ENCODE measurements at regions not wholly inside any gene's neighbourhood (a gene's known extent, or its start where the extent isn't known, plus 50 kb on each side); places are given as distances from the start of the nearest gene placed in this dataset.

GRCh38 chr3:177733233-177733632 lies 536.0 kb upstream of the TBL1XR1 start (continued):
- TF ChIP-seq HMGA2 (CRISPR knock-in tag; IDR thresholded peaks at IDR 0.05) (no peak), TEAD1 (CRISPR knock-in tag; IDR thresholded peaks at IDR 0.05) (no peak), MAX (CRISPR knock-in tag; IDR thresholded peaks at IDR 0.05) (no peak), ZNF671 (CRISPR knock-in tag; IDR thresholded peaks at IDR 0.05) (no peak), ZNF121 (CRISPR knock-in tag; IDR thresholded peaks at IDR 0.05) (no peak), PRDM15 (CRISPR knock-in tag; IDR thresholded peaks at IDR 0.05) (no peak), ATF1 (CRISPR knock-in tag; IDR thresholded peaks at IDR 0.05) (no peak), MYBL2 (CRISPR knock-in tag; IDR thresholded peaks at IDR 0.05) (no peak), ZNF317 (CRISPR knock-in tag; IDR thresholded peaks at IDR 0.05; ENCODE audit: borderline replicate concordance, low read depth) (no peak), ATF2 (CRISPR knock-in tag; IDR thresholded peaks at IDR 0.05; ENCODE audit: borderline replicate concordance, low read depth) (no peak), TEAD4 (CRISPR knock-in tag; IDR thresholded peaks at IDR 0.05) (no peak), IRF1 (CRISPR knock-in tag; IDR thresholded peaks at IDR 0.05) (no peak), ATF6 (CRISPR knock-in tag; IDR thresholded peaks at IDR 0.05) (no peak)

- Mint-ChIP-seq H3K27me3 (ENCODE audit: low read depth) (no peaks in the 10 kb centered on the region), H3K36me3 (no peaks in the 10 kb centered on the region), H3K4me1 (peaks cover 23% of the 10 kb centered on the region), H3K4me3 (no peak overlapping the region), H3K27ac (no peak overlapping the region), H3K9me3 (0 out of 2 replicates have a peak, but pooled peaks cover under 1% of the 10 kb centered on the region)
- no peak for DNase-seq (ENCODE audit: low spot score)
- no peak for ATAC-seq
- no peak for TF ChIP-seq TEAD1 (CRISPR knock-in tag; IDR thresholded peaks at IDR 0.05)
- no peak for TF ChIP-seq ZNF232 (CRISPR knock-in tag; IDR thresholded peaks at IDR 0.05)
- no peak for TF ChIP-seq JAZF1 (CRISPR knock-in tag; IDR thresholded peaks at IDR 0.05)
- TF ChIP-seq, protein P1, sequence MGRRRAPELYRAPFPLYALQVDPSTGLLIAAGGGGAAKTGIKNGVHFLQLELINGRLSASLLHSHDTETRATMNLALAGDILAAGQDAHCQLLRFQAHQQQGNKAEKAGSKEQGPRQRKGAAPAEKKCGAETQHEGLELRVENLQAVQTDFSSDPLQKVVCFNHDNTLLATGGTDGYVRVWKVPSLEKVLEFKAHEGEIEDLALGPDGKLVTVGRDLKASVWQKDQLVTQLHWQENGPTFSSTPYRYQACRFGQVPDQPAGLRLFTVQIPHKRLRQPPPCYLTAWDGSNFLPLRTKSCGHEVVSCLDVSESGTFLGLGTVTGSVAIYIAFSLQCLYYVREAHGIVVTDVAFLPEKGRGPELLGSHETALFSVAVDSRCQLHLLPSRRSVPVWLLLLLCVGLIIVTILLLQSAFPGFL (CRISPR knock-in tag; IDR thresholded peaks at IDR 0.05; ENCODE audit: borderline replicate concordance) = no peak
- TF ChIP-seq, protein P2, sequence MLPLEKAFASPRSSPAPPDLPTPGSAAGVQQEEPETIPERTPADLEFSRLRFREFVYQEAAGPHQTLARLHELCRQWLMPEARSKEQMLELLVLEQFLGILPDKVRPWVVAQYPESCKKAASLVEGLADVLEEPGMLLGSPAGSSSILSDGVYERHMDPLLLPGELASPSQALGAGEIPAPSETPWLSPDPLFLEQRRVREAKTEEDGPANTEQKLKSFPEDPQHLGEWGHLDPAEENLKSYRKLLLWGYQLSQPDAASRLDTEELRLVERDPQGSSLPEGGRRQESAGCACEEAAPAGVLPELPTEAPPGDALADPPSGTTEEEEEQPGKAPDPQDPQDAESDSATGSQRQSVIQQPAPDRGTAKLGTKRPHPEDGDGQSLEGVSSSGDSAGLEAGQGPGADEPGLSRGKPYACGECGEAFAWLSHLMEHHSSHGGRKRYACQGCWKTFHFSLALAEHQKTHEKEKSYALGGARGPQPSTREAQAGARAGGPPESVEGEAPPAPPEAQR (CRISPR knock-in tag; IDR thresholded peaks at IDR 0.05) = no peak
- POLR2A ChIA-PET = no interaction called here
- CTCF ChIA-PET = no interaction called here
These were observed 536.7 kb upstream of the TBL1XR1 start for GRCh38 chr3:177733936-177734335.
